ENCODE measurements at regions not wholly inside any gene's neighbourhood (a gene's known extent, or its start where the extent isn't known, plus 50 kb on each side); places are given as distances from the start of the nearest gene placed in this dataset.
A peak's percentile ranks its signal among the peaks of the same experiment; 100 is the strongest.
"Not testable (repeated sequence)": the region's sequence is repeated elsewhere in the genome, so short reads cannot be mapped to it uniquely, and the experiment has no call there.

DNA sequence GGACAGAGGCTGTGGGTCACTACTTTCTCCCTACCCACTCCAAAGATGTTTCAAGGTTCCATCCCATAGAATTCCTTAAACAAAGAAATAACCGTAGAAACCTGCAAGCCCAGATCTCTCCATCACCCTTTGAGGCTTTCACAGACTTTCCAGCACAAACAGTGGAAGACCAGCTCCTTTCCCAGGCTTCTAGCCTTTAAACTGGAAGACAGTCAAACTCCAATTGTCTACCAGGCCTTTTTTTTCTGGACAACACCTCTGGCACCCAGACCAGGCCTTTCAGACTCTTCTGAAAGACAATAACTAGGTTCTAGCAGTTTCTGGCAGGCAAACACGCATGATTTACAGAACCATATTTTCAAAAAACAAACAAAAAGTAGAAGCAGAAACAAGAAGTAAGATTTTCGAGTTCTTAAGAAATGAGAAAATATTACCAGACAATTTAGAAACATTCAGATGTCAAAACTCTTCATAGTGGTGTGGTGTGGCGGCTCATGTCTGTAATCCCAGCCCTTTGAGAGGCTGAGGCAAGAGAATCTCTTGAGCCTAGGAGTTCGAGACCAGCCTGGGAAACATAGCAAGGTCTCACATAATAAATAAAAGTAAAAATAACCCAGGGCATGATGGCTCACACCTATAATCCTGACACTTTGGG is 73.0 kb upstream of the EPCAM start:
- DNase-seq (ENCODE audit: low spot score in 2 of 2), result no peak
- no peak for FAIRE-seq

DNA sequence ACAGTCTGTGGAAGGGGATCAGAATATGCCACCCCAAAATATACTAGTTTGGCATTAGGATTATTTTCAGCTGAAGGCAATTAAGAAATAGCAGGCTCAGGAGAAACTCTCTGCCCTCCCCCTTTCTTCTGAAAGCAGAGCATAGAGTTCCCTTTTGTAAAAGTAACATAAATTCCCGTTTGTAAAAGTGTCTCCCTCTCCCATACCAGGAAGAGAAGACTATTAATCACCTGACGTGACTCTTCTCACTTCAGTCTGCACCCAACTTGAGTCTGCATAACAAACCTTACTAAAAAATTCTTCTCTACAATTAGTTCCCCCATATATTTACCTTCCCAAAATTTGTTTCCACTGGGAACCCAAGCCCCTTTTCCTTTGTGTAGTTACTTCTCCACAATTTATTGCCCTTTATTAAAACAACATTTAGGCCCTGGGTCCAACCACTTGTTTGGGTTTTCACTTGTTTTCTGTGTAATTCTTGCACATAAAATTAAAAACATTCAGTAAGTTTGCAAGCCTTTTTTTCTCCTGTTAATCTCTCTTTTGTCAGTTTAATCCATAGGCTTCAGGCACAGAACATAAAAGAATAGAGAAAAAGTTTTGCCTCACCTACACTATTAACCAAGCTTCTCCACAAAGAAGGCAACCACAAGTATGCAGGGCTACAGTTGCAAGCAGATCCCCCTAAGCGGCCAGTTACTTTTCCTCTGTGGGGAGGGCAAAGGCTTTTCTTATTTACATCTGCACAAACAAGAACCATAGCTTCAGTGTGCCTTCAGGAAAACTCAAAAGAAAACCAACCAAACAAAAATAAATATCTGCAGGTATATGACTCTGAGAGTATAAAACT is 73.8 kb upstream of the EPCAM start:
- DNase-seq (ENCODE audit: low spot score in 2 of 2) (no peak), FAIRE-seq (no peak)

DNA sequence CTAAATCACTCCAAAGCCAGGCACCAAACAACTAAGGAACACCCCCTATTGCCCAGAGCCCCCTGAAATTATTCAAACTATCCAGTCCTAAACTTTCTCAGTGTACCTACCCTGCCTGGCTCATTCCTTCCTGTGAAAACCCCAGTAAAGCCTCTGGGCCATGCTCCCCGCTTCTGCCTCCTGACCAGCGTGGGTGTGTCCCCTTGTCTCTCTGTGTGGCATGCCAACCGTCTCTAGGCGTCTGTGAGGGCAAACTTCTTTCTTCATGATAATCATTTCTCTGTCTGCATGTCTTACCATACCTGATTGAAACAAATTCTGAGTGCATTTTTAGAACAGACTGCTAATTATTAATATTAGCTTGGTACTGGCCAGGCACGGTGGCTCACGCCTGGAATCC is 75.1 kb upstream of the EPCAM start:
- DNase-seq (ENCODE audit: low spot score in 2 of 2) (no peak), FAIRE-seq (no peak)

DNA sequence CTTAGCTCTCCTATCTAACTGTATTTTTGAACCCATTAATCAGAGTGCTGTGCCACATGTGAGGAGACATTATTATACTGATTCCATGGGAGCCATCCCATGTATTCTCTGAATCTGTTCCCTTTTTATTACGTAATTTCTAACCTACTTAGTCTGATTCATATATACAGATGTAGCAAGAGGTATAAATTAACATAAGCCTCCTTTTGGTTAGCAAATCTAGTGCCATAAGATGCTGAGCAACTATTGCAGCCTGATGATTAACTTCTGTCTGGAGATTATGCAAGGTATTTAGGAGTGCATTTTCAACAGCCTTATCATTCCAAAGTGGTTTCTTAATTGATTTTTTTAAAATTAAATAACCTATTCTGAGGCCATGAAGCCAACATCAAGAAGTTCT is 80.2 kb upstream of the EPCAM start:
- no peak for FAIRE-seq
- no peak for DNase-seq (ENCODE audit: low spot score in 2 of 2)

DNA sequence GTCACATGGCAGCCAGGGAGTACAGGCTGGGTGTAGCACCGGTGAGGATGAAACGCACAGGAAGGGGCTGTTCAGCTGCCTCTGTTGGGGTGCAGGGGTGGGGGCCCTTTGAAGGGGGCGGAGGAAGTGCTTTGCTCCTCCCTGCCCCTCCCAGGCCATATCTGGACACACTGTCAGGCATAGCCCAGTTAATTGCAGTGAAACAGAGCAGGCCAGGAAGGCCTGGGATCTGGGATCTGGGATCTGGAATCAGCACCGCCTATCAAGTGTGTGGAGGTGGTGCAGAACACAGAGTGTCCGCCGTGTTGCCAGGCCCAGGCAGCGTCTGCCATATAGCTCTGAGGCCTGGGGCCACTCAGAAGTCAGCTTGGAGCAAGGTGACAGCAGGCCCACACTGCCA is 85.5 kb upstream of the EPCAM start:
- DNase-seq (ENCODE audit: low spot score in 2 of 2) (no peak), FAIRE-seq (no peak)

DNA sequence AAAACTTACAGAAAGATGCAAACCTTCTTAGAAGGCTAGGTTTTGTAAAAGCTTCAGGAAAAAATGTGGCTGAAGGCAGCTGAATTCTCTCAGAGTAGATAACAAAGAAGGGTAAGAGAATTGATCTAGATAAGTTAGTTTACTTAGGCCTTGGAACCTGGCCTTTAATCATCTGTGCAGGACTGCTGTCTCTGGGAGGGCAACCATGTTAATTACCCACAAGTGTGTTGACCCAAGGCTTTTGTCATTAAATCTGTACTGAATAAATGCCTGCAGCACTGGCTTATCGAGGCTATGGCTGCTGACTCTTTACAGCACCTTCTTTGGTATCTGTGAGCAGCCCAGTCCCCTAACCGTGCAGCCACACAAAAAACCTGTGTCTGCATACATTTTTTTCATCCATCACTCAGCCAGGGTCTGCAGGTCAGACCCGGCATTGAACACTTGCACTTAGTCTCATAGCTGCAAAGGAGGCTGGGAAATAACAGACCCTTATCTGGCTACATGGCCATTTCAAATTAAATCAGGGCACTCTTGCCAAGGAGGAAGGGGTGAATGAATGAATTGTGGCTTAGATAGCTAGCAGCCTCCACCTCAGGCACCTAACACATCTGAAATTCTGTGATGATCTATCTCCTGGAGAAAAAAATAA is 86.4 kb upstream of the EPCAM start:
- FAIRE-seq (no peak), DNase-seq (ENCODE audit: low spot score in 2 of 2) (no peak)

DNA sequence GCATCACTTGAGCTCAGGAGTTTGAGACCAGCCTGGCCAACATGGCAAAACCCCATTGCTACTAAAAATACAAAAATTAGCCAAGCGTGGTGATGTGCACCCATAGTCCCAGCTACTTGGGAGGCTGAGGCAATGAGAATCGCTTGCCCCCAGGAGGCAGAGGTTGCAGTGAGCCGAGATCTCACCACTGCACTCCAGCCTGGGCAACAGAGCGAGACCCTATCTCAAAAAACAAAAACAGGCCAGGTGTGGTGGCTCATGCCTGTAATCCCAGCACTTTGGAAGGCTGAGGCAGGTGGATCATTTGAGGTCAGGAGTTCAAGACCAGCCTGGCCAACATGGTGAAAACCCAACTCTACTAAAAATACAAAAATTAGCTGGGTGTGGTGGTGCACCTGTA is 89.6 kb upstream of the EPCAM start:
- not testable (repeated sequence) for FAIRE-seq; DNase-seq (ENCODE audit: low spot score in 2 of 2)

DNA sequence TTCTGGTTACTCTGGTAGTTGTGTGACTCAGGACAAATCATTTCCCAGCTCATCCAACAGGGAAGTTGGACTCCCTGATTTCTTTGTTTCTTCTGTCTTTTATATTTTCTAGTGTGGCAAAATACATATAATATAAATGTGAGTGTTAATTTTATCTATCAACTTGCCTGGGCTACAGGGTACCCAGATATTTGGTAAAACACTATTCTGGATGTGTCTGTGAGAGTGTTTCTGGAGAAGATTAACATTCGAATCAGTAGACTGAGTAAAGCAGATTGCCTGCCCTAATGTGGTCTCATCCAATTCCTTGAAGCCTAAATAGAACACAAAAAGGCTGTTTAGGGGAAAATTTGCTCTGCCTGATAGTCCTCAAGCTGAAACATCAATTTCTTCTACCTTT is 91.1 kb upstream of the EPCAM start:
- no peak for FAIRE-seq

DNA sequence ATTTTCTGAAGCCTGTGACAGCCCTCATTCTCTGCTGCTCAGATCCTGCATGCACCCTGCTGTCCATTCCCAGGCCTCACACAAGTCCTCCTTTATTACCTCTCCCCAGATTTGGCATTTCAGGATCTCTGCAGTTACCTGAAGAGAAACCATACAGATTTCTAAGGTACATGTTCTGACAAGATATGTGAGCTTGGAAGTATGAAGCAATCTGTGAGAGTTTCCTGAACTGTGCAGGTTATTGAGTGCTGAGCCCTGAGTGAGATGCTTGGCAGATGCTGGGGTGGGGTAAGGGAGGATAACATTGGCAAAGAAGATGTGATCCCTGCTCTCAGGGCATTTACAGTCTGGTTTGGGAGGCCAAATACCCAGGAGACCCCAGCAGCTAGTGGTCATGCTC is 91.9 kb upstream of the EPCAM start:
- FAIRE-seq (no peak), DNase-seq (ENCODE audit: low spot score in 2 of 2) (no peak)

More for the DNA sequence above, 91.1 kb upstream of the EPCAM start:
- DNase-seq (ENCODE audit: low spot score in 2 of 2), result no peak

DNA sequence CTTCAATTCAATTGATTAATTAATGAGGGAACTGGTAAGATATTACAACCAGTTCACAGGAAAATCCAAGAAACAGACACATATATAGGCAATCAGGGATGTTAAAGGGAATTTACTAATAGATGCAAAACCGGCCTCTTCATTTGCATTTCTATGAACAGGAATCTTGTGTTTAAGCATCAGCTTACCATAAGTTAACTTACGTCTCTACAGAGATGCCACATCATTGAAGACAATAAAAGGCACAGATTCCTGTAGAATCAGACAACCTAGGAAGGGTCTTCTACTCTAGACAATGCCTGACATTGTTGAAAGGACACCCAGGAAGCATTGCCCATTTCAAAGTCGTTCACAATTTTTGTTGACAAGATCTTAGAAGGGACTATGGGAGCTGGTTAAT is 93.0 kb upstream of the EPCAM start:
- DNase-seq (ENCODE audit: low spot score in 2 of 2), result no peak
- FAIRE-seq, result no peak

DNA sequence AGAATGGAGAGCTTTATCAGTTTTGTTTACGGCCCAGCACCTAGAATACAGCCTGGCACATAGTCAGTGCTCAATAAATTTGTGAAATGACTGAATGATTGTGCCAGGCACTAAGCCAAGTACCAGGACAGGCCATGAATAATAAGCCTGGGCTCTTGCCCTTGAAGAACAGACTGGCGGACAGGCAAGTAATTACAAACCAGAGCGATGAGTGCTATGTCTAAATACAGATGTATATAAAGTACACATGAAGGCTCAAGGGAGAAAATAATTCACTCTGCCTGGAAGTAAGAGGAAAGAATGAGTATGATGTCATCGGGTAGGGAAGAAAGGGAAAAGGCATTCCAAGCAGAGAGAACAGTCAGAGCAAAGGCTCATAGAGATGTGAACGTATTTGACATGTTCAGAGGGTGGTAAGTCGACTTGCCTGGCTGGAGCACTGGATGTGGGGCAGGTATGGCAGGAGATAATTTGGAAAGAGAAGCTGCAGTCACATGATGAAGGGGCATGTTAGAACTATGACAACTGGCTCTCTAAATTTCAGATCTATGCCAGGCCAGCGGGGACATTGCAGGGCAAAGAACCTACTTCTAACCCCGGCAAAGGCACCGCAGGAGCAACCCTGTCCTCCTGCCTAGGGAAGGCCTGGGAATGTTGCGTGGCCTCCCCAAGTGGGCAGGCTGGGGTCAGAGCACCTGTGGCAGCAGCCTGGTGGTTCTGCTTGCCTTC is 94.9 kb upstream of the EPCAM start:
- FAIRE-seq, result no peak
- peak in 1 of 2 donors; percentile 32 for DNase-seq (ENCODE audit: low spot score in 2 of 2)

DNA sequence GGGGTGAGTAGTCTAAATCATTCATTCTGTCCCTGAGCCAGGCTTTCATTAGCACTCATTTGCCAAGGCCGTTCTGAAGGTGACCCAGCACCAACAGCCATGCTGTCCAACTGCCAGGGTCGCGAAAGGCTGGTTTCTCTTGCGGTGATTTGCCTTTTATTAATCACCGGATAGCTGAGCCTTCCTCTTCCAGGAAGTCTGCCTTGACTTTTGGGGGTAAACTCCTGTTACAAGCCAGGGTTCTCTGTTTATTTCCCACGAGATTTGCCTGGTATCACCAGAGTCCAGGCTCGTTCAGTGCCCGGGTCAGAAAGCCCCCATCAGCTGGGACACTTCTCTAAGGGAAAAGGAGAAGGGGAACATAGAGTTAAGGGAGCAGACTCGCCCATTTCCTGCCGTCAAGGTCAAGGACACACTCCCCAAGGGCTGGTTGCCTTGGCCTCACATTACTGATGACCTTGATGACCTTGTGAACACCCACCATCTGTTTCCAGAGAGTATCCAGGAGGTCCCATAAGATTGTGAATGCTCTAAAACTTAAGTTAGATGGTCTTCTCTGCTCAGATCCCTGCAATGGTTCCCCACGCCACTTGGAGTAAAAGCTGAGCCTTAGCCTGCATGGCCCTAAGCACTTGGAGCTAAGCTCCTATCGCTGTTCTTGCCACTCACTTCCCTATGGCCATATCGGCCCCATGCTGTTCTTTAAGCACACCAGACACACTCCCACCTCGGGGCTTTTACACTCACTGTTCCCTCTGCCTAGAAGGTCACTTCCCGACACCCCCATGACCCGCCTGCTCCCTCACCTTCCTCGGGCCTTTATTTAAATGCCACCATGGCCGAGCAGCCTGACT is 96.0 kb upstream of the EPCAM start:
- DNase-seq (ENCODE audit: low spot score in 2 of 2), result no peak
- no peak for FAIRE-seq

DNA sequence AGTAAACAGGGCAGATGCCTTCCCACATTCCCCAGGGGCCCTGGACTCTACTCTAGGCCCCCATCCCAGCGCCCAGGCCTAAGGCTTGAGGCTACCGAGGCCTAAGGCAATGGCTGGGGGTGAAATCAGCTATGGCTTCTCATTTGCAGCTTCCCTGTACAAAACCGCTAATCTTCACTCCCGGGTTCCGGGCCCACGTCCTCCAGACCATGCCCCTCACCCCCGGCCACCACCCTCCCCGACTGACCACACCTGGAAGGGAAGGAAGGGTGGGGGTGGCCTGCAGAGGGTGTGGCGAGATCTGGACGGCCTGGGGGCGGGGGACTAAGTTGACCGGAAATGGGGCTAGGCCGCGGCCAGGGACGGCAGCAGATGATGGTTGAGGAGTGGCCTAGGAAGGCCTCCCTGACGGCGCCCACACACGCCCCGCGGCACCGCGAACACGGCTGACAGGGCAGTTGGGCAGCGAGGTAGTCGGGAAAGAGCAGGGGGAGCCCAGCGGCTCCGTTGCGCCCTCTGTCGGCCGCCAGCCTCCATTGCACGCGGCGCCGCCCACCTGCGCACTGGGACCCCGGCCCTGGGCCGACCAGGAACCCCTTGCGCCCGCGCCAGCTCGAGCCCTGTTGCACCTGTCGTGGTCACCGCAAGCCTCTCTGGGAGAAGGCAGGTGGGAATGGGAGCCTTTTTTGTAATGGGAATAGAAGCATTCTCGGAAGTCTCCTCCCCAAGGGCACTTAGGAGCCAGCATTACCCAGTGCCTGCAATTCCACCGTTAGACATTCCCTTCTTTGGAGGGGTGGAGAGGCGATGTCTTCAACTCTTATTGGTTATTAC is 95.9 kb upstream of the CALM2 start:
- FAIRE-seq (no peak), DNase-seq (ENCODE audit: low spot score in 2 of 2) (peak; percentile 73 to 84)

DNA sequence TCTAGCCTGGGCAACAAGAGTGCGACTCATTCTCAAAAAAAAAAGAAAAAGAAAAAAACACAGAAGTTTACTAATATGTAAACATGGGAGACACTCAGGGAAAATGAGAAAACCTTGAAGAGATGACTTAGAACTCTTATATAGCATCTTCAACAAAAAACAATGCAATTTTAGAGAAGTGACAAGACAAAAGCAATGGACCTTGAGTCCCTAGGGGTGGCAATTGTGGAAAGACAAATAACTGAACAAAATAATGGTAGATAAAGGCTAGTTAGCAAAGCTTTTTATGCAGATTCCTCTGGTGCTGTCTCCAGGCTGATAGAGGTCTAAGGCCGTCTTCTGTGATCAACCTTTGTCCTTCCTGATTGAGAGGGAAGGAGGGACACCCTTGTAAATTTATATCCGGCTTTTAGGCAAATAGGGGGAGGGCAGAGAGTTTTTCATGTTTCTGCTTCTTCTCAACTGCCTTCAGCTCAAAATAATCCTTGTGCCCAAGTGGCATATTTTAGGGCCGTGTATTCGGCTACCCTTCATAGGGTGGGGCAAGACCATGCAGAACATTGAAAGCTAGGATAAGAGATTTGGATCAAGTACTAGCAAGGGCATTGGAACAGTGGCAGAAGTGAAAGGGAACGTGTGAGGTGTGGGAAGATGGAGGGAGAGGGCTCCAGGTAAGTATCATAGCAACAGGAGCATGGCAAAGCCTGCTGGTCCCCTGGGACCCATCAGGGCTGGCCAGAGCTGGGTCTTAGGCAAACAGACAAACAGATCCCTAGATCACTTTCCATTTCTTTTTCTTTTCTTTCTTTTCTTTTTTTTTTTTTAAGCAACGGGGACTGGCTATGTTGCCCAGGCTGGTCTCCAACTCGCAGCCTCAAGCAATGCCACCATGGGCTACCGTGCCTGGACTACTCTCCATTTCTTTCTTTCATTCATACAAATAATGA is 95.0 kb upstream of the CALM2 start:
- FAIRE-seq, result no peak
- no peak for DNase-seq (ENCODE audit: low spot score in 2 of 2)

DNA sequence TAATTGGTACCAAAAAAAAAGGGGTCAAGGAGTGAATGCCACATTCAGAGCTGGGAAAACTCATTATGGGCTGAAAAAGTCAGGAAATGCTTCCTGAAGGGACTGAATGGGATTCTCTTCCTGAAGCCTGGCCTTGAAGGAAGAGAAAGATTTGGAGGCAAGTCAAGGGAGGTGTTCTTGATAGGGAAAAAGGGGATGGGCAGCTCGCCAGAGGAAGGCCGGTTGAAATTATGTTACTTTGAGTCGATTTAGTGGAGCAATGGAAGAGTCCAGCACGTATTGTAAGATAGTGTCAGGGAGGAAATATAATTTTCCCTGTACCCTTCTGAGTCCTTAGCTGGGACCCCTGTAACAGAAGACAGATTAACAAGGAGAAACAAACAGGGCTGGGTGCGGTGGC is 94.1 kb upstream of the CALM2 start:
- FAIRE-seq, result no peak
- DNase-seq (ENCODE audit: low spot score in 2 of 2), result no peak

DNA sequence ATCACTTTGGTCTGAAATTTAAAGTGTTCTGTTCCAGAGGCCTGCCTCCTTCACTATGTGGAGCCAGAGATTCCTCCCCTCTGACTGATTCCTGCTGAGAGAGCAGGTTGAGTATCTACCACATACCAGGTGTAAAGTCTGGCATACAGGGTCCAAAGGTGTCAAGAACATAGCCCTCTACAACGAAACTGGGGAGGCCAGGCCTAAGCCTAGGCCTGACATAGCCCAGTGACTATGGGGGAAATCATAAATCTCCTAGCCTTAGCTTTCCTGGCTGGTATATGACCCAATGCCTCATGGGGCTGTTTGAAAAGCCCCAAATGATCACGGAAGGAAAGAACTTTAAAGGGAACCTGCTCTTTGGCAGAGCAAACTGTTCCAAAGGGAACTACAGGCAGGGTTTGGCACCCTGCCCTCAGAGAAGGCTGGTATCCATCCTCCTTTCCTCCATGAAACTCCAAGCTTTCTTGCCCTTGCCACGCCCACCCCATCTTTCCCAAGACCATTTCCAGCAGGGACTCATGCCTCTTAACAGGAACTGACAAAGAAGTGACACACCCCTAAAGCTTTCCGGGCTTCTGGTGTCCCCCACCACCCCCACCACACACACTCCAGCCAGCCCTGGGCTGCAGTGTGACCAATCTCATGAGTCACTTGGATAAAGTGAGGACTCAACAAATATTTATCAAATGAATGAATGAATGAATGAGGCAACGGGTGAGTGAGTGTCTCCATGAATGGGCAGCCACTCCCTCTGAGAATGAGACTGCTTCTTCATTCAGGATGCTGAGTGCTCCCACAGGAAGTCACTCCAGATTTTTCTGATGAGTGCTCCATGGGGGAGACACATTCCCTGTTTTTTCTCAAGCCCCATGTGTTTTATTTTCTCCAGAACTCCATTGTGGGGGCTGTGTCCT is 93.3 kb upstream of the CALM2 start:
- DNase-seq (ENCODE audit: low spot score in 2 of 2) (no peak), FAIRE-seq (no peak)

DNA sequence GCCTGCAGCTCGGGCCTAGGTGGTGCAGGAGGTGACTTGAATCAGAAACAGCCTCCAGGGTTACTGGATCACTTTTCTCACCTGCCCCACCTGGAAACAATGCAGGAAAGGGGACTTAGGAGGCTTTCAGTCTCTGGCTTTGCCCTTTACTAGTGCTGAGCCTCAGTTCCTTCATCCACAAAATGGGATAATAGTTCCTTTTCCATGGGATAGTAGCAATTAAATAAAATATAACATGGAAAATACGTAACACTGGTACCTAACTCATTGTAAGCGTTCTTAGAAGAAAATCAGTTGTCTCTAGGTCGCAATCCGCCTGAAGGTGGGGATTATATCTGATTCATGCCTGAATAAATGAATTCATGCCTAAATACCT is 91.4 kb upstream of the CALM2 start:
- no peak for DNase-seq (ENCODE audit: low spot score in 2 of 2)
- no peak for FAIRE-seq

Measured in frontal cortex (tissue), 3 donors.